ENCODE measurements at regions not wholly inside any gene's neighbourhood (a gene's known extent, or its start where the extent isn't known, plus 50 kb on each side); places are given as distances from the start of the nearest gene placed in this dataset.

DNA sequence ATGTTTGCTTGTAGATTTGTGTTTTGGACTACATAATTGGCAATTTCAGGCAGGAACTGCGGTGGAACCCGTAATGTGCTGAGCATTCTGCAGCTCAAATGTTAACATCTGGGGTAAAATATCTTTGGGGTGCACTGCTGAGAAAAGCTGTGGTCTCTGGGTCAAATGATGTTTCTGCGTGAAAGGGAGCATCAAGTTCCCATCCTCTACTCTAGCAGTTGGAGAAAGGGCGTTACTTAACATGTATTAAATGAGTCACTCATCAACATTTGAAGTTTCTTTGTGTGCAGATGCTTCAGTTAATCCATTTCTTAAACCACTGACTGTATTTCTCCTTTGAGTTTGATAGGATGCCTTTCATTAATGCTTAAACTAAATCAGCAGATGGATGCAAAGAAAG, 273.1 kb upstream of the PITRM1 start:
- no peak for TF ChIP-seq POLR2AphosphoS5 (IDR thresholded peaks at IDR 0.05)
- TF ChIP-seq EP300 (IDR thresholded peaks at IDR 0.05) = no peak
- TF ChIP-seq POLR2A (IDR thresholded peaks at IDR 0.05) = no peak
- TF ChIP-seq, protein P1, sequence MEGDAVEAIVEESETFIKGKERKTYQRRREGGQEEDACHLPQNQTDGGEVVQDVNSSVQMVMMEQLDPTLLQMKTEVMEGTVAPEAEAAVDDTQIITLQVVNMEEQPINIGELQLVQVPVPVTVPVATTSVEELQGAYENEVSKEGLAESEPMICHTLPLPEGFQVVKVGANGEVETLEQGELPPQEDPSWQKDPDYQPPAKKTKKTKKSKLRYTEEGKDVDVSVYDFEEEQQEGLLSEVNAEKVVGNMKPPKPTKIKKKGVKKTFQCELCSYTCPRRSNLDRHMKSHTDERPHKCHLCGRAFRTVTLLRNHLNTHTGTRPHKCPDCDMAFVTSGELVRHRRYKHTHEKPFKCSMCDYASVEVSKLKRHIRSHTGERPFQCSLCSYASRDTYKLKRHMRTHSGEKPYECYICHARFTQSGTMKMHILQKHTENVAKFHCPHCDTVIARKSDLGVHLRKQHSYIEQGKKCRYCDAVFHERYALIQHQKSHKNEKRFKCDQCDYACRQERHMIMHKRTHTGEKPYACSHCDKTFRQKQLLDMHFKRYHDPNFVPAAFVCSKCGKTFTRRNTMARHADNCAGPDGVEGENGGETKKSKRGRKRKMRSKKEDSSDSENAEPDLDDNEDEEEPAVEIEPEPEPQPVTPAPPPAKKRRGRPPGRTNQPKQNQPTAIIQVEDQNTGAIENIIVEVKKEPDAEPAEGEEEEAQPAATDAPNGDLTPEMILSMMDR (IDR thresholded peaks at IDR 0.05) = no peak
- Histone ChIP-seq H3K27me3 (no peaks in the 10 kb centered on the region), H3K9me3 (no peaks in the 10 kb centered on the region), H3K27ac (no peak overlapping the region), H3K4me1 (no peaks in the 10 kb centered on the region), H3K4me3 (no peak overlapping the region), H3K36me3 (no peaks in the 10 kb centered on the region)
- WGBS = 67% methylated on average over 4 of the region's 4 CpGs
- no peak for DNase-seq (ENCODE audit: low spot score in 2 of 2)

DNA sequence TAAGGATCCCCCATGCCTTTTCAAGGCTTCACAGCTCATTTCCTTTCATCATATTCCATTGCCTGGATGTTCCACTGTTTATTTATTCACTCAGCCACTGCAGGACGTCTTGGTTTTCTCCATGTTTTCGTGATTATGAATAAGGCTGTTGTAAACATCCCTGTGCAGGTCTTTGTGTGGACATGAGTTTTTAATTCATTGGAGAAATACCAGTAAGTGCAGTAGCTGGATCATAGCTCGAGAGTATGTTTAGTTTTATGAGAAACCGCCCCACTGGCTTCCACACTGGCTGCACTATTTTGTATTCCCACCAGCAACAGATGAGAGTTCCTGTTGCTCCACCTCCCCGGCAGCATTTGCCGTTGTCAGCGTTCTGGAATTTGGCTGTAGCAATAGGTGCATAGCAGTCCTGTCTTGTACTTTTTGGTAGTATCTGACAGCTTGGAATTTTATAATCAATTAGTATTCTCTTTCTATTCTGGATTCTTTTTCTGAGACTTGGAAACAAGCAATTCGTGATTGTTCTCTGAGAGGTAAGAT, 269.9 kb upstream of the PITRM1 start:
- no peaks in the 10 kb centered on the region for H3K36me3 ChIP-seq
- no peaks in the 10 kb centered on the region for H3K4me1 ChIP-seq
- DNase-seq (ENCODE audit: low spot score in 2 of 2) = no peak
- H3K9me3 ChIP-seq = no peaks in the 10 kb centered on the region
- TF ChIP-seq, protein P1 (IDR thresholded peaks at IDR 0.05) = no peak
- TF ChIP-seq POLR2A (IDR thresholded peaks at IDR 0.05) = no peak
- TF ChIP-seq POLR2AphosphoS5 (IDR thresholded peaks at IDR 0.05) = no peak
- no peak for TF ChIP-seq EP300 (IDR thresholded peaks at IDR 0.05)
- H3K27ac ChIP-seq = no peak overlapping the region
- WGBS = 90% methylated on average over 8 of the region's 8 CpGs
- H3K4me3 ChIP-seq = no peak overlapping the region
- H3K27me3 ChIP-seq = no peaks in the 10 kb centered on the region

DNA sequence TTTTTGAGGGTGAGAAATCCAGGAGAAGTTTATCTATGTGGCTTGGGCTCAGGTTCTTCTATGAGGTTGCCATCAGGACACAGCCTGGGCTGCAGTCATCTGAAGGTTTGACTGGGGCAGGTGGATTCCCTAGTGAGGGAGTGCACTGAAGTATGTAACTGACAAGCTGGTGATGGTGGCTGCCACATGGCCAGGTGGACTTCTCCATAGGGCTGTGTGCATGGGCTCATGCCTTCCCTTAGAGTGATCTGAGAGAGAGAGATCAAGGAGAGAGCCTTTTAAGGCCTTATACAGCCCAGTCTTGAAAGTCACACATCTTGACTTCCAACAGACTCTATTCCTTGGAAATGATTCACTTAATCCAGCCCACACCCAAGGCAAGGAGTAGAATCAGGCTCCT, 266.6 kb upstream of the PITRM1 start:
- H3K4me3 ChIP-seq = no peak overlapping the region
- H3K4me1 ChIP-seq = peaks cover 2% of the 10 kb centered on the region
- H3K27me3 ChIP-seq = no peaks in the 10 kb centered on the region
- TF ChIP-seq EP300 (IDR thresholded peaks at IDR 0.05) (no peak), POLR2A (IDR thresholded peaks at IDR 0.05) (no peak), POLR2AphosphoS5 (IDR thresholded peaks at IDR 0.05) (no peak)
- TF ChIP-seq, protein P1 (IDR thresholded peaks at IDR 0.05) = no peak
- no peaks in the 10 kb centered on the region for H3K9me3 ChIP-seq
- DNase-seq (ENCODE audit: low spot score in 2 of 2) = no peak
- H3K36me3 ChIP-seq = no peaks in the 10 kb centered on the region
- H3K27ac ChIP-seq = no peak overlapping the region

DNA sequence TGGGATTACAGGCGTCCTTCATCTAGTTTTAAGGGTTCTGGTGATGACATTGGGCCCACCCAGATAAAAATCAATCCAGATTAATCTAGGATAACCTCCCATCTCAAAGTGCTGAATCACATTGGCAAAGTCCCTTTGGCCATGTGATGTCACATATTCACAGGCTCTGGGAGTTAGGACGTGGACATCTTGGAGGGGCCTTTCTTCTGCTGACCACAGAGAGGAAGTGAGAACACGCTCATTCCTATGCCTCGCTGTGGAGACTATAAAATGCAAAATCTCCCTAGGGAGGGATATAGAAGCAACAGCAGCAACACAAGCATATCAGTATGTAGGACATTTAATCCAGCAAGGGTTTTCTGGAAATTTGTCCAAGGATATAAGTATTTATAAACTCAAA, 266.0 kb upstream of the PITRM1 start:
- DNase-seq (ENCODE audit: low spot score in 2 of 2) = no peak
- Histone ChIP-seq H3K4me3 (no peak overlapping the region), H3K27ac (no peak overlapping the region), H3K36me3 (no peaks in the 10 kb centered on the region), H3K9me3 (no peaks in the 10 kb centered on the region), H3K27me3 (no peaks in the 10 kb centered on the region), H3K4me1 (peaks cover 2% of the 10 kb centered on the region)
- TF ChIP-seq, protein P1 (IDR thresholded peaks at IDR 0.05) = no peak
- TF ChIP-seq EP300 (IDR thresholded peaks at IDR 0.05) = no peak
- TF ChIP-seq POLR2AphosphoS5 (IDR thresholded peaks at IDR 0.05) = no peak
- no peak for TF ChIP-seq POLR2A (IDR thresholded peaks at IDR 0.05)
- 80% methylated on average over 4 of the region's 4 CpGs for WGBS

DNA sequence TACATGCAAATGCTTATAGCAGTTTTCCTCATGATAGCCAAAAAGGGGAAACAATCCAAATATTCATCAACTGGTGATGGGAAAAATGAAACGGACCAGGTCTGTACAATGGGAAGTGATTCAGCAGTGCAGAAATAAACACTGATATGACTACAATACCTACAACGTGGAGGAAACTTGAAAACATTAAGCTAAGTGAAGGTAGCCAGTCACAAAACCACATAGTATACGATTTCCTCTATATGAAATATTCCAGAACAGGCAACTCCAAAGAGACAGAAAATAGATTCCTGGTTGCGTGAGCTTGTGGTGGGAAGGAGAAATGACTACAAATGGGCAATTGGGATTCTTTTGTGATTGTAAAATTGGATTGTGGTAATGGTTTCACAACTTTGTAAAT, 263.1 kb upstream of the PITRM1 start:
- no peak for DNase-seq (ENCODE audit: low spot score in 2 of 2)
- Histone ChIP-seq H3K4me3 (no peak overlapping the region), H3K27me3 (no peaks in the 10 kb centered on the region), H3K36me3 (no peaks in the 10 kb centered on the region), H3K27ac (no peak overlapping the region), H3K9me3 (no peaks in the 10 kb centered on the region), H3K4me1 (peaks cover 2% of the 10 kb centered on the region)
- WGBS = 71% methylated on average over 4 of the region's 4 CpGs
- TF ChIP-seq EP300 (IDR thresholded peaks at IDR 0.05) = no peak
- TF ChIP-seq, protein P1 (IDR thresholded peaks at IDR 0.05) = no peak
- TF ChIP-seq POLR2A (IDR thresholded peaks at IDR 0.05) = no peak
- TF ChIP-seq POLR2AphosphoS5 (IDR thresholded peaks at IDR 0.05) = no peak

Data from suprapubic skin (tissue), 4 donors.